HCT116 (cell line): ENCODE measurements at regions not wholly inside any gene's neighbourhood (a gene's known extent, or its start where the extent isn't known, plus 50 kb on each side); places are given as distances from the start of the nearest gene placed in this dataset.

Experiments
- ATAC-seq: fragments of 200-7000 bp; cut with Tn5 transposase; 2 replicates; pipeline ENCODE4 v1.9.1; 2020; ENCODE audit warnings: mild to moderate bottlenecking, moderate library complexity
- BruUV-seq: library from RNA; stranded (reverse); fragments of 400-500 nt; replicated peaks from 2 replicates; lab custom pipeline; 2021; lab: Mats Ljungman, UMichigan
- CTCF ChIA-PET: fragments of 300-600 bp; sonication (Branson Sonifier 250); formaldehyde crosslinking; loops from one replicate; lab custom pipeline; 2021; ENCODE audit warnings: antibody characterized with exemption; lab: Charles Lee
- POLR2A ChIA-PET: fragments of 300-600, 350-600 bp; sonication (Branson Sonifier 250); formaldehyde crosslinking; loops from one replicate; lab custom pipeline; 2021; ENCODE audit warnings: antibody characterized with exemption; lab: Charles Lee
- RAD21 ChIA-PET, 2 experiments: fragments of 300-600 bp; sonication (Branson Sonifier 250); formaldehyde crosslinking; loops; one replicate each; lab custom pipeline; 2023; ENCODE audit warnings: low total read pairs in 2 of 2; ENCODE audit not compliant: uncharacterized antibody in 2 of 2, unreplicated experiment in 2 of 2, low non-redundant PET in 1 of 2; lab: Charles Lee
- DNase-seq: peaks from one replicate; pipeline ENCODE4 v3.0.0-alpha.2; 2010; ENCODE audit warnings: low read depth, low spot score
- H2AFZ ChIP-seq: fragments of 200-600 bp; shearing (Covaris generic), sonication (generic); 2 replicates; pipeline ENCODE4 v1.6.1; 2017; ENCODE audit warnings: low read depth, mixed run types, mixed read lengths, antibody characterized with exemption, low read length; ENCODE audit not compliant: poor library complexity, severe bottlenecking
- H3K27ac ChIP-seq: 2 replicates; pipeline ENCODE4 v1.5.1; 2012; ENCODE audit warnings: low read depth, low read length
- H3K27me3 ChIP-seq: fragments of 200-600 bp; sonication (generic); 2 replicates; pipeline ENCODE4 v1.6.1; 2016; ENCODE audit warnings: mixed run types, low read length, mixed read lengths; ENCODE audit not compliant: insufficient read depth
- H3K36me3 ChIP-seq, 2 experiments: fragments of 200-500 bp in 1 of 2; fragments of 200-600 bp in 1 of 2; sonication (Bioruptor generic) in 1 of 2; sonication (generic) in 1 of 2; 2 replicates each; pipeline versions ENCODE4 v1.5.1 to v1.6.1; 2014 to 2016; ENCODE audit warnings: low read length in 2 of 2, inconsistent platforms in 1 of 2, mixed read lengths in 1 of 2, mixed run types in 1 of 2; ENCODE audit not compliant: insufficient read depth in 2 of 2, control insufficient read depth in 1 of 2
- H3K4me1 ChIP-seq, 2 experiments: fragments of 200-600 bp in 1 of 2; sonication (generic) in 1 of 2; 2 replicates each; pipeline versions ENCODE4 v1.5.1 to v1.6.1; 2012 to 2017; ENCODE audit warnings: low read length in 2 of 2, inconsistent platforms in 1 of 2, mild to moderate bottlenecking in 1 of 2, mixed read lengths in 1 of 2, mixed run types in 1 of 2, moderate library complexity in 1 of 2; ENCODE audit not compliant: insufficient read depth in 2 of 2, control insufficient read depth in 1 of 2
- H3K4me2 ChIP-seq: fragments of 200-600 bp; sonication (generic); 2 replicates; pipeline ENCODE4 v1.6.1; 2017; ENCODE audit warnings: mixed run types, low read length, mixed read lengths
- H3K4me3 ChIP-seq, 2 experiments: fragments of 200-600 bp in 1 of 2; sonication (generic) in 1 of 2; replicated peaks in 1 of 2; 2 replicates each; pipeline ENCODE4 v1.5.1; 2011 to 2016; ENCODE audit warnings: low read length in 2 of 2, control low read depth in 1 of 2, low read depth in 1 of 2, mild to moderate bottlenecking in 1 of 2, mixed read lengths in 1 of 2, mixed run types in 1 of 2
- H3K79me2 ChIP-seq: fragments of 200-600 bp; sonication (generic); 2 replicates; pipeline ENCODE4 v1.6.1; 2017; ENCODE audit warnings: mild to moderate bottlenecking, mixed run types, low read length, moderate library complexity, mixed read lengths; ENCODE audit not compliant: insufficient read depth
- H3K9ac ChIP-seq: fragments of 200-600 bp; sonication (generic); 2 replicates; pipeline ENCODE4 v1.6.1; 2016; ENCODE audit warnings: low read length, mixed read lengths
- H3K9me2 ChIP-seq: fragments of 200-600 bp; sonication (generic), shearing (Covaris generic); 2 replicates; pipeline ENCODE4 v1.6.1; 2017; ENCODE audit warnings: mixed run types, mild to moderate bottlenecking, moderate library complexity; ENCODE audit not compliant: insufficient read depth
- H3K9me3 ChIP-seq, 2 experiments: fragments of 200-500 bp in 1 of 2; fragments of 200-600 bp in 1 of 2; sonication (Bioruptor generic) in 1 of 2; sonication (generic) in 1 of 2; 2 replicates each; pipeline ENCODE4 v1.6.1; 2014 to 2017; ENCODE audit warnings: low read length in 2 of 2, mixed read lengths in 2 of 2, inconsistent platforms in 1 of 2, low read depth in 1 of 2, mild to moderate bottlenecking in 1 of 2, mixed run types in 1 of 2, moderate library complexity in 1 of 2; ENCODE audit not compliant: control insufficient read depth in 1 of 2, insufficient read depth in 1 of 2
- H4K20me1 ChIP-seq: fragments of 200-600 bp; sonication (generic), shearing (Covaris generic); 2 replicates; pipeline ENCODE4 v1.6.1; 2017; ENCODE audit warnings: mixed run types, mild to moderate bottlenecking, moderate library complexity; ENCODE audit not compliant: insufficient read depth
- CBX3 ChIP-seq: IDR thresholded peaks from 2 replicates; pipeline ENCODE4 v1.6.1; 2012; ENCODE audit warnings: low read depth
- CEBPB ChIP-seq: IDR thresholded peaks from 2 replicates; pipeline ENCODE4 v1.6.1; 2012; ENCODE audit warnings: low read depth
- EGR1 ChIP-seq: IDR thresholded peaks from 2 replicates; pipeline ENCODE4 v1.6.1; 2012; ENCODE audit warnings: low read depth
- ELF1 ChIP-seq: IDR thresholded peaks from 2 replicates; pipeline ENCODE4 v1.6.1; 2012; ENCODE audit warnings: low read depth, borderline replicate concordance
- EZH2 ChIP-seq: fragments of 200-600 bp; sonication (generic); IDR thresholded peaks from 2 replicates; pipeline ENCODE4 v1.6.1; 2017; ENCODE audit warnings: antibody characterized with exemption, mixed run types
- EZH2phosphoT487 ChIP-seq: fragments of 200-600 bp; IDR thresholded peaks from 2 replicates; pipeline ENCODE4 v1.6.1; 2018; ENCODE audit warnings: antibody characterized with exemption, borderline replicate concordance
- FOSL1 ChIP-seq: IDR thresholded peaks from 2 replicates; pipeline ENCODE4 v1.6.1; 2012; ENCODE audit warnings: low read depth
- JUND ChIP-seq: IDR thresholded peaks from 2 replicates; pipeline ENCODE4 v1.6.1; 2012
- MAX ChIP-seq: IDR thresholded peaks from 2 replicates; pipeline ENCODE4 v1.6.1; 2012
- POLR2A ChIP-seq: IDR thresholded peaks from 2 replicates; pipeline ENCODE4 v1.7.0; 2011; ENCODE audit warnings: borderline replicate concordance; ENCODE audit not compliant: insufficient read depth, insufficient read length; ENCODE audit errors: extremely low read depth
- POLR2AphosphoS5 ChIP-seq: IDR thresholded peaks from 2 replicates; pipeline ENCODE4 v1.6.1; 2011; ENCODE audit warnings: mild to moderate bottlenecking, low read depth, low read length, moderate library complexity
- SIN3A ChIP-seq: IDR thresholded peaks from 2 replicates; pipeline ENCODE4 v1.6.1; 2012; ENCODE audit warnings: low read depth
- SRF ChIP-seq: IDR thresholded peaks from 2 replicates; pipeline ENCODE4 v1.6.1; 2012; ENCODE audit warnings: low read depth
- TCF7L2 ChIP-seq: IDR thresholded peaks from 2 replicates; pipeline ENCODE4 v1.7.0; 2011; ENCODE audit warnings: borderline replicate concordance, inconsistent platforms; ENCODE audit not compliant: insufficient read depth, insufficient read length; ENCODE audit errors: extremely low read depth
- YY1 ChIP-seq: IDR thresholded peaks from 2 replicates; pipeline ENCODE4 v1.6.1; 2011; ENCODE audit warnings: low read length, low read depth, moderate library complexity, mild to moderate bottlenecking; ENCODE audit not compliant: insufficient replicate concordance; ENCODE audit errors: extremely low read depth
- ZBTB33 ChIP-seq: IDR thresholded peaks from 2 replicates; pipeline ENCODE4 v1.6.1; 2011; ENCODE audit warnings: mild to moderate bottlenecking, low read length, moderate library complexity; ENCODE audit not compliant: insufficient replicate concordance; ENCODE audit errors: extremely low read depth
- ZFX ChIP-seq: fragments of 450-650 bp; IDR thresholded peaks from 2 replicates; pipeline ENCODE4 v1.6.1; 2017
- ZNF274 ChIP-seq: fragments of 200-500 bp; sonication (Bioruptor generic); IDR thresholded peaks from 2 replicates; pipeline ENCODE4 v1.6.1; 2014; ENCODE audit warnings: mild to moderate bottlenecking, low read depth, low read length, inconsistent platforms
- intact Hi-C: fragments of 100-400 bp; cut with micrococcal nuclease; formaldehyde crosslinking; loops from 2 replicates; pipeline ENCODE4 v1.10.0; 2022
- TF ChIP-seq, protein P1 (sequence below): IDR thresholded peaks from 2 replicates; pipeline ENCODE4 v1.6.1; 2012

- CTCF ChIA-PET, result no interaction called here
- TF ChIP-seq EGR1 (no peak), EZH2 (no peak), FOSL1 (no peak), CEBPB (no peak), ELF1 (no peak), POLR2AphosphoS5 (no peak), ZBTB33 (no peak), EZH2phosphoT487 (no peak), MAX (no peak), JUND (no peak), POLR2A (no peak), SIN3A (no peak), YY1 (no peak), ZFX (no peak), CBX3 (no peak), SRF (no peak), ZNF274 (no peak), TCF7L2 (no peak)
- TF ChIP-seq, protein P1, sequence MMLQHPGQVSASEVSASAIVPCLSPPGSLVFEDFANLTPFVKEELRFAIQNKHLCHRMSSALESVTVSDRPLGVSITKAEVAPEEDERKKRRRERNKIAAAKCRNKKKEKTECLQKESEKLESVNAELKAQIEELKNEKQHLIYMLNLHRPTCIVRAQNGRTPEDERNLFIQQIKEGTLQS, result no peak
Measured at GRCh38 chr6:134529305-134529704, 211.4 kb upstream of the SGK1 start.

More at GRCh38 chr6:134529305-134529704, 211.4 kb upstream of the SGK1 start:
- ChIA-PET POLR2A (no interaction called here), RAD21 (no interaction called here)
- Histone ChIP-seq H2AFZ (no peak overlapping the region), H3K9me3 (no peaks in the 10 kb centered on the region), H3K27me3 (no peaks in the 10 kb centered on the region), H3K4me1 (peaks cover 0 to under 1% of the 10 kb centered on the region in 2 experiments; a peak in 1 of 4 replicates), H3K9ac (no peak overlapping the region), H3K4me3 (no peak overlapping the region), H3K79me2 (no peaks in the 10 kb centered on the region), H3K9me2 (0 out of 2 replicates have a peak, but pooled peaks cover 2% of the 10 kb centered on the region), H4K20me1 (no peaks in the 10 kb centered on the region), H3K36me3 (no peaks in the 10 kb centered on the region), H3K27ac (no peak overlapping the region), H3K4me2 (no peak overlapping the region)
- no TSS peak for BruUV-seq
- no peak for DNase-seq
- intact Hi-C loops, result no loop called here
- no peak for ATAC-seq
